ENCODE measurements at regions not wholly inside any gene's neighbourhood (a gene's known extent, or its start where the extent isn't known, plus 50 kb on each side); places are given as distances from the start of the nearest gene placed in this dataset.

DNA sequence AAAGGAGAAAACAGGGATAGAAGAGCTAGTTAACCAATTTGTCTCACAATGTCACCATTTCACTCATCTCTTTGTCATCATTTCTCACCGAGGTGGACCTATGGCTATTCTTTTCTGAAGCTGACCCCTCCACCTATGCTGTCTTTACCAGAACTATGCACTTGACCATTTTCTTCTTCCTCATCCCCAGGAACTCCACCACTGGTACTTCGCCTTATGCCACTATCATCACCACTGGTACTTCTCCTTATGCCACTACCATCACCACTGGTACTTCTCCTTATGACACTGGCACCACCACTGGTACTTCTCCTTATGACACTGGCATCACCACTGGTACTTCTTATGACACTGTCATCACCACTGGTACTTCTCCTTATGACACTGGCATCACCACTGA, 745.8 kb upstream of the CHAC2 start:
- no peak for ATAC-seq
- TF ChIP-seq, protein P1, sequence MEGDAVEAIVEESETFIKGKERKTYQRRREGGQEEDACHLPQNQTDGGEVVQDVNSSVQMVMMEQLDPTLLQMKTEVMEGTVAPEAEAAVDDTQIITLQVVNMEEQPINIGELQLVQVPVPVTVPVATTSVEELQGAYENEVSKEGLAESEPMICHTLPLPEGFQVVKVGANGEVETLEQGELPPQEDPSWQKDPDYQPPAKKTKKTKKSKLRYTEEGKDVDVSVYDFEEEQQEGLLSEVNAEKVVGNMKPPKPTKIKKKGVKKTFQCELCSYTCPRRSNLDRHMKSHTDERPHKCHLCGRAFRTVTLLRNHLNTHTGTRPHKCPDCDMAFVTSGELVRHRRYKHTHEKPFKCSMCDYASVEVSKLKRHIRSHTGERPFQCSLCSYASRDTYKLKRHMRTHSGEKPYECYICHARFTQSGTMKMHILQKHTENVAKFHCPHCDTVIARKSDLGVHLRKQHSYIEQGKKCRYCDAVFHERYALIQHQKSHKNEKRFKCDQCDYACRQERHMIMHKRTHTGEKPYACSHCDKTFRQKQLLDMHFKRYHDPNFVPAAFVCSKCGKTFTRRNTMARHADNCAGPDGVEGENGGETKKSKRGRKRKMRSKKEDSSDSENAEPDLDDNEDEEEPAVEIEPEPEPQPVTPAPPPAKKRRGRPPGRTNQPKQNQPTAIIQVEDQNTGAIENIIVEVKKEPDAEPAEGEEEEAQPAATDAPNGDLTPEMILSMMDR (IDR thresholded peaks at IDR 0.05): no peak

DNA sequence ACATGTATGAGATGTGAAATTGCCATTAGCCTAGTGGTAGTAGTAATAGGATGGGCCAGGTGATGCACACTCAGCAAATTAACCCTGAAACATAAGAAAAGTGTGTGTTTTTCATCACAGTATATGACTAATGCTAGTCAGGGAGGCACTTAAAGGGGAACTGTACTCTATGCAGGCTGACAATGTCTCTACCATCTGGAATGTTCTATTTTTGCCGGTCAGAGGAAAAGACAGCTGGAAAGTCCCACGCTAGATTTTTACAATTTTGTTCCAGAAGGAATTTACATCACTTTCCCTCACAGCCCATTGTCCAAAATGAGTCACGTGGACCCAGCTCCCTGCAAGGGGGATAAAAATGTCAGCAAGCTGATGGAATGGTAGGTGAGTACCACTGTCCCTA, 746.3 kb upstream of the CHAC2 start:
- no peak for ATAC-seq
- TF ChIP-seq, protein P1 (IDR thresholded peaks at IDR 0.05): no peak
- DNase-seq: no peak
- H3K4me3 ChIP-seq: no peak overlapping the region
- intact Hi-C loops (cut with DNase I): no loop called here
- no peaks in the 10 kb centered on the region for H3K36me3 ChIP-seq
- H3K9me3 ChIP-seq: no peaks in the 10 kb centered on the region
- no peaks in the 10 kb centered on the region for H3K27me3 ChIP-seq
- H3K27ac ChIP-seq: no peak overlapping the region
- no peaks in the 10 kb centered on the region for H3K4me1 ChIP-seq

More for the DNA sequence above, 745.8 kb upstream of the CHAC2 start:
- intact Hi-C loops (cut with DNase I): no loop called here
- no peaks in the 10 kb centered on the region for H3K36me3 ChIP-seq
- no peaks in the 10 kb centered on the region for H3K9me3 ChIP-seq
- no peaks in the 10 kb centered on the region for H3K27me3 ChIP-seq
- no peaks in the 10 kb centered on the region for H3K4me1 ChIP-seq
- no peak overlapping the region for H3K4me3 ChIP-seq
- no peak for DNase-seq
- H3K27ac ChIP-seq: no peak overlapping the region

DNA sequence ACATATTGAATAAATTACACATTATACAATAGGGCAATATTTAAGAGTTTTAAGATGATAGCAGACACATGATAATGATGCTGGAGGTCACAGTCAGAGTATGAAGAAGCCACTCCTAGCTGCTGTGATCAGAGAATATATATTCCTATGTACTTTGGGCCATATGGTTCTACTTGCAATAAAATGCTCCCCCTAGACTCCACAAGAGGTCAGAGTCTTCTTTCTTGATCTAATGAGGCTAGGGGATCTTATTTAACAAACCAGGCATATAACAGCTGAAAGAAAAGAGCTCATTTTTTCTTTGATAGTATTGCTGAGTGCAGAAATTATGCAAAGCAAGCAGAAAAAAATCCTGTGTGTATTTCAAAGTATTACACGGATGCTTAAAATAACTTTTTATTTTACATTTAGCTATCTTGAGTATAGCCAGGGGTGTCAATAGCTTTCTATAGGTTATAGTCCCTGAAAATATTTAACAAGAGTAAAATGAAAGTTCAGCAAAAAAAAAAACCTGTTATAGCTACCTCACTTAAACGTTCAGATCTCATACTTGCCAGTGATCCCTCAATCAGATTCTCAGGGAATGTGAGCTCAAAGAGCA, 748.7 kb upstream of the CHAC2 start:
- intact Hi-C loops (cut with DNase I): loop anchor here in 1 of 2 donors (10.0 kb wide), 1 partner anchor 186 kb away; no protein-coding TSS in a partner anchor
- no peak overlapping the region for H3K4me3 ChIP-seq
- no peaks in the 10 kb centered on the region for H3K4me1 ChIP-seq
- ATAC-seq: no peak
- H3K27me3 ChIP-seq: no peaks in the 10 kb centered on the region
- H3K36me3 ChIP-seq: no peaks in the 10 kb centered on the region
- no peaks in the 10 kb centered on the region for H3K9me3 ChIP-seq
- H3K27ac ChIP-seq: no peak overlapping the region
- TF ChIP-seq, protein P1 (IDR thresholded peaks at IDR 0.05): no peak
- DNase-seq: peak in 2 of 4 donors; percentile 12 to 48

DNA sequence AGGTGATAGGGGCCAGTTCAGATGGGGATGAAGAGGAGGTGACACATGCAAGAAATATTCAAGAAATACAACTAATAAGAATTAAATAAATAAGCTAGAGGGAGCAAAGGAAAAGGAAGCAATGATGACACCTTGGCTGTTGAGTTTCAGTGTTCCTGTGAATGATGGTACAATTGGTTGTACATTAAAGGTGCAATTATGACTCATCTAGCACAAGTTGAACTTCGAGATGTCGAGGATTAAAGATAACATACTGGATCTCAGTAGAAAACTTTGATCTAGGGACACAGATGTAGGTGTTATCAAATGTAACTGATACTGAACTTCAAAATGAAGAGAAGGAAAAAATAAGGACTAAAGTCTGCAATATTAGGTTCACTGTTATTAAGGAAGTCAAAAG, 760.6 kb upstream of the CHAC2 start:
- no peaks in the 10 kb centered on the region for H3K27me3 ChIP-seq
- TF ChIP-seq, protein P1 (IDR thresholded peaks at IDR 0.05): no peak
- ATAC-seq: no peak
- no peak overlapping the region for H3K27ac ChIP-seq
- no peak overlapping the region for H3K4me3 ChIP-seq
- intact Hi-C loops (cut with DNase I): no loop called here
- no peaks in the 10 kb centered on the region for H3K9me3 ChIP-seq
- no peaks in the 10 kb centered on the region for H3K36me3 ChIP-seq
- H3K4me1 ChIP-seq: no peaks in the 10 kb centered on the region
- DNase-seq: no peak

DNA sequence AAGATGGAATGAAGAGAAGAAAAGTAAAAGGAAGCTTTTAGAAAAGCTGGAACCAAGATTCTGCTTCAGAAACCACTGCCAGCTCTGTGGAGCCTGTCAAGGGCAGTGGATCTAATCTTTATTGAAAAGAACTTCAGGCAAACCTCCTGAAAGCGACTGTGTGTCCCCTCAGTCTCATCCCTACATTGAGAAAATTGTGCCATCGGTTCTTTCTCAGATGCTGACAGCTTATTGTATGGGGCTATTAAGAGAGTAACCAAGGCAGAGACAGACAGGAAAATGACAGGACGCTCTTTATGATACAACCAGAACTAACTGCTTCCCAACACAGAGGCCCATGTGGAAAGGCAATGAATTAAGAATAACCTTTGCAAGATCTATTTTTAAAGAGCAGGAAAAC, 763.2 kb upstream of the CHAC2 start:
- TF ChIP-seq, protein P1 (IDR thresholded peaks at IDR 0.05): no peak
- no peaks in the 10 kb centered on the region for H3K27me3 ChIP-seq
- H3K4me3 ChIP-seq: no peak overlapping the region
- H3K27ac ChIP-seq: no peak overlapping the region
- H3K9me3 ChIP-seq: no peaks in the 10 kb centered on the region
- ATAC-seq (no peak), DNase-seq (no peak)
- H3K4me1 ChIP-seq: no peaks in the 10 kb centered on the region
- intact Hi-C loops (cut with DNase I): no loop called here
- H3K36me3 ChIP-seq: no peaks in the 10 kb centered on the region
